Testis (tissue), 2 donors: ENCODE measurements at regions not wholly inside any gene's neighbourhood (a gene's known extent, or its start where the extent isn't known, plus 50 kb on each side); places are given as distances from the start of the nearest gene placed in this dataset.

Experiments used
- DNase-seq: peaks from one replicate; pipeline ENCODE4 v3.0.0-alpha.2; 2019
- H3K27ac ChIP-seq, 2 donors: fragments of 200-600 bp; sonication (generic); one replicate each; pipeline ENCODE4 v1.5.1; 2019
- H3K27me3 ChIP-seq: fragments of 200-600 bp; sonication (generic); one replicate; pipeline ENCODE4 v1.5.1; 2019
- H3K36me3 ChIP-seq: fragments of 200-600 bp; sonication (generic); one replicate; pipeline ENCODE4 v1.5.1; 2017; ENCODE audit warnings: low read depth; ENCODE audit errors: missing control alignments
- H3K4me1 ChIP-seq: fragments of 200-600 bp; sonication (generic); one replicate; pipeline ENCODE4 v1.5.1; 2019
- H3K4me3 ChIP-seq, 2 donors: fragments of 200-600 bp; sonication (generic); one replicate each; pipeline ENCODE4 v1.5.1; 2017 to 2019
- H3K9me3 ChIP-seq: fragments of 200-600 bp; sonication (generic); one replicate; pipeline ENCODE4 v1.5.1; 2017
- POLR2A ChIP-seq: fragments of 450-650 bp; IDR thresholded peaks from one replicate; pipeline ENCODE4 v1.6.1; 2017; ENCODE audit warnings: antibody characterized with exemption, mild to moderate bottlenecking, moderate library complexity
- WGBS, 2 donors: methylation state at CpG; one replicate each; pipeline ENCODE4 v1.1.5; 2018; 5-methylcytosine and 5-hydroxymethylcytosine counted together
- intact Hi-C: fragments of 100-400 bp; cut with DNase I; formaldehyde crosslinking; loops from one replicate; pipeline ENCODE4 v1.15.1; 2023; ENCODE audit warnings: low total_unique reads
- TF ChIP-seq, protein P1 (sequence below), 3 experiments: fragments of 450-650 bp in 2 of 3; fragments of 200-600 bp in 1 of 3; sonication (generic) in 1 of 3; IDR thresholded peaks; one replicate each; pipeline ENCODE4 v1.5.1; 2016 to 2019; ENCODE audit warnings: antibody characterized with exemption in 3 of 3, mild to moderate bottlenecking in 2 of 3, moderate library complexity in 1 of 3

DNA sequence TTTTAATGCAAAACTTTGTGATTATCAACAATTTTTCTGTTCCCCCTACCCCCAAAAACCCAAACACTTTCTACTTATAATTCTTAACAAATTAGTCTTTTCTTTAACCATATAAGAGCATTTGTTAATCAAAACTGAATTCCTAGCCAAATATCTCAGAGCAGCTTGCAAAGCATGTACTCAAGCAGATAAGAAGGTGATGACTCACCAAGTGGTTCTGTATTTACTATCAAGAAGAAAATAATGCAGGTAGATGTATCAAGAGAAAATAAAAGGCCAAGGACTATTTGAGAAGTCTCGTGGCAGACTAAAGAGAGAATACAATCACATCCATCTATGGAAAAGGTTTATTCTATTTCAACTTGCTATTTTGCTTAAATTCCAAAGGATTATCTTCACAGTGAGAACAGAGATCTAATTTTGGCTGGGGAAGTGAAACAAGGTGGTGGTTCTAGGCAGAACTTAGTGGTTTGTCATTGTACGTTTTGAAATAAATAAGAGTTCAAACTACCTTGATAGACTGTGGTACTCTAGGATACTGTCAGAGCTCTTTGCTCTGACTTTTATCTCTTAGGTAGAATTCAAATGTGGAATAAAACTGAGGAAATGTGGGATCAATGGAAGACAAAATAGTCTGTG is 94.7 kb upstream of the NRIP1 start:
- intact Hi-C loops = no loop called here
- WGBS, 2 donors = 41 to 65% methylated on average over 2 of the region's 2 CpGs
- H3K27ac ChIP-seq = no peak overlapping the region

DNA sequence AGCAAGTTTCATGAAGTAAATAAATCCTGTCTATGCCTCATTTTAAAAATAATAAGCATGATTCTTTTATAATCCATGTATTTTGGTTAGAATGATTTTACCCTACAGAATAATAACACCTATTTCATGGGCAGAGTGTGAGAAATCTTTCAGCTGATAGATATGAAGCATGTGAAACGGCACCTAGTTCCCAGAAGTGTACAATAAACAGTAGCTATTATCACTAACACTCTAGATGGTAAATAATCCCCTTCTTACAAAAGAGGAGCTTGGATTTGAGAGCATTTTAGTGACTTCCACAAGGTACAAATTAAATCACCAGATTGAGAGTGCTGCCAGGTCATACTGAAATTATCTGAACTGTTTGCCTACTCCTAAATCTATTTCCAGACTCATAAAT is 95.3 kb upstream of the NRIP1 start:
- H3K36me3 ChIP-seq = no peaks in the 10 kb centered on the region
- TF ChIP-seq, protein P1, sequence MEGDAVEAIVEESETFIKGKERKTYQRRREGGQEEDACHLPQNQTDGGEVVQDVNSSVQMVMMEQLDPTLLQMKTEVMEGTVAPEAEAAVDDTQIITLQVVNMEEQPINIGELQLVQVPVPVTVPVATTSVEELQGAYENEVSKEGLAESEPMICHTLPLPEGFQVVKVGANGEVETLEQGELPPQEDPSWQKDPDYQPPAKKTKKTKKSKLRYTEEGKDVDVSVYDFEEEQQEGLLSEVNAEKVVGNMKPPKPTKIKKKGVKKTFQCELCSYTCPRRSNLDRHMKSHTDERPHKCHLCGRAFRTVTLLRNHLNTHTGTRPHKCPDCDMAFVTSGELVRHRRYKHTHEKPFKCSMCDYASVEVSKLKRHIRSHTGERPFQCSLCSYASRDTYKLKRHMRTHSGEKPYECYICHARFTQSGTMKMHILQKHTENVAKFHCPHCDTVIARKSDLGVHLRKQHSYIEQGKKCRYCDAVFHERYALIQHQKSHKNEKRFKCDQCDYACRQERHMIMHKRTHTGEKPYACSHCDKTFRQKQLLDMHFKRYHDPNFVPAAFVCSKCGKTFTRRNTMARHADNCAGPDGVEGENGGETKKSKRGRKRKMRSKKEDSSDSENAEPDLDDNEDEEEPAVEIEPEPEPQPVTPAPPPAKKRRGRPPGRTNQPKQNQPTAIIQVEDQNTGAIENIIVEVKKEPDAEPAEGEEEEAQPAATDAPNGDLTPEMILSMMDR (IDR thresholded peaks at IDR 0.05) = no peak
- no peak for TF ChIP-seq POLR2A
- no peak overlapping the region for H3K27ac ChIP-seq
- H3K4me1 ChIP-seq = no peaks in the 10 kb centered on the region
- no peaks in the 10 kb centered on the region for H3K9me3 ChIP-seq
- intact Hi-C loops = no loop called here
- no peak overlapping the region for H3K4me3 ChIP-seq
- no peaks in the 10 kb centered on the region for H3K27me3 ChIP-seq
- WGBS, 2 donors = 82 to 89% methylated on average over 1 of the region's 1 CpG
- DNase-seq = no peak

More for the DNA sequence above, 94.7 kb upstream of the NRIP1 start:
- no peak for DNase-seq
- TF ChIP-seq, protein P1 (IDR thresholded peaks at IDR 0.05) = no peak
- H3K27me3 ChIP-seq = no peaks in the 10 kb centered on the region
- no peaks in the 10 kb centered on the region for H3K9me3 ChIP-seq
- no peaks in the 10 kb centered on the region for H3K36me3 ChIP-seq
- H3K4me1 ChIP-seq = no peaks in the 10 kb centered on the region
- no peak overlapping the region for H3K4me3 ChIP-seq

DNA sequence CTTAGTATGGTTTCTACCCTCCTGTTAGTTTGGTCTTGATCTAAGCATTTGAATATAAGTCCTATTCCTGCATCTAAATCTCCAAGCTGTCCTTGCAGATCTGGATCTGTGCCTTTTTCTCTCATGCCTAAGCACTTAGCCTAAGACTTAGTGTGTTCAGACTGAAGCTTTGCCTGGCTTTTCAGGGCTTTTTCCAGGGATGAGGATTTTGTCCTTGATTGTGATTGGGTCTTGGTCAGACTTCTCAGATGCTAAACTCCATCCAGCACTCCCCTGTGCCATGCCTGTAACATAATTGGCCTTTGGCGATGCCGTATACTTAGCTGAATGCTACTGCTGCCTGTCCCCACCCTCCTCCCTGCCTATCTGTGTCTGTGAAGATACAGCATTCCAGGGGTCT is 98.1 kb upstream of the NRIP1 start:
- DNase-seq = no peak
- WGBS, 2 donors = 75% methylated on average over 2 of the region's 2 CpGs
- H3K4me3 ChIP-seq = no peak overlapping the region
- intact Hi-C loops = no loop called here
- TF ChIP-seq POLR2A = no peak
- TF ChIP-seq, protein P1 (IDR thresholded peaks at IDR 0.05) = no peak
- H3K4me1 ChIP-seq = no peaks in the 10 kb centered on the region
- no peaks in the 10 kb centered on the region for H3K36me3 ChIP-seq
- no peak overlapping the region for H3K27ac ChIP-seq
- no peaks in the 10 kb centered on the region for H3K27me3 ChIP-seq
- no peaks in the 10 kb centered on the region for H3K9me3 ChIP-seq

DNA sequence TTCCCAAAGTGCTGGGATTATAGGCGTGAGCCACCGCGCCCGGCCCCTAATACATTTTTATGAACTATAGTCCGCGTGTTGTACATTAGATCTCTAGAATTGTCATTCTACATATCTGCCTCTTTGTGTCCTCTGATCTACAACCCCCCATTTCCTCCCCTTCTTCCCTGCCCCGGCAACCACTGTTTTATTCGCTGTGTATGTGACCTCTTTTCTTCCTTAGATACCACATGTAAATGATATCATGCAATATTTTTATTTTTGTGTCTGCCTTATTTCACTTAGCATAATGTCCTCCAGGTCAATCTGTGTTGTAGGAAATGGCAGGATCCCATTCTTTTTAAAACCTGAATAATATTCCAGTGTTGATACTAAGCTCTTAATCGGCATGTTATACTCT is 99.5 kb upstream of the NRIP1 start:
- WGBS, 2 donors = 65% methylated on average over 9 of the region's 9 CpGs
- intact Hi-C loops = no loop called here
- no peak for DNase-seq
- Histone ChIP-seq H3K4me3 (no peak overlapping the region), H3K27ac (no peak overlapping the region), H3K9me3 (no peaks in the 10 kb centered on the region), H3K27me3 (no peaks in the 10 kb centered on the region), H3K4me1 (no peaks in the 10 kb centered on the region), H3K36me3 (no peaks in the 10 kb centered on the region)
- TF ChIP-seq, protein P1 (IDR thresholded peaks at IDR 0.05) = no peak
- TF ChIP-seq POLR2A = no peak

DNA sequence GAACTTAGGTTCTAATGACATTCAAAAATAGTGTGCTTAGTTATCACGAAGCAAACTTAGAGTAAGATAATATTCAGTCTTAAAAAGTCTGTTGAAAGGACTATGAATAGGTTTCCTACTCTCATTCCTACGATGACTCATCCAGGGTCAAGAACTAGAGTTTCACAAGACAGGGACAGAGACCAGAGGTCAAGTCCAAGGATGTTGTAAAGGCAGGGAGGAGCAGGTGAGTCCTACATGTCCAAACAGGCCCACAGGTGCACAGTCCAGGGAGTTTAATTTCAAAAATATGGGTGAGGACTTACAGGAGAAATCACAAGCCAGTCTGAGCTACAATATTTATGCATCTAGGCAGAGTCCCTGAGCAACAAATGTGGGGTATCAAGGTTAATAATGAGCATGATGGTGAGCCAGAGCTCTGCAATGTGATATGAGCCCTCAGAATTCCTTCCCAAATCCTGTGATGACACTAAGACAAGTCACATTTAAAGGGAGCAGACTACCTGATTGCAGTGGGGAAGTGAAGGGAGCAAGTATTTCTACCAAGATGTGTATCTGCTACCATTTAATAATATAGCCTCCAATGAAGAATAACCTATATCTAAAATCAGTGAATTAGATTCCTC is 100.0 kb upstream of the NRIP1 start:
- Histone ChIP-seq H3K27me3 (no peaks in the 10 kb centered on the region), H3K4me1 (no peaks in the 10 kb centered on the region), H3K9me3 (no peaks in the 10 kb centered on the region), H3K27ac (no peak overlapping the region), H3K4me3 (no peak overlapping the region), H3K36me3 (no peaks in the 10 kb centered on the region)
- DNase-seq = no peak
- WGBS, 2 donors = 74 to 75% methylated on average over 2 of the region's 2 CpGs
- intact Hi-C loops = no loop called here
- TF ChIP-seq, protein P1 (IDR thresholded peaks at IDR 0.05) = no peak
- no peak for TF ChIP-seq POLR2A
